Fibroblast of villous mesenchyme (primary cell): ENCODE measurements at regions not wholly inside any gene's neighbourhood (a gene's known extent, or its start where the extent isn't known, plus 50 kb on each side); places are given as distances from the start of the nearest gene placed in this dataset.

Source experiments
- DNase-seq: peaks from one replicate; pipeline ENCODE4 v3.0.0-alpha.2; 2010; ENCODE audit warnings: low read depth
- H3K4me3 ChIP-seq: 2 replicates; pipeline ENCODE4 v1.5.1; 2011; ENCODE audit warnings: low read depth, mild to moderate bottlenecking, low read length
- TF ChIP-seq, protein P1 (sequence below): IDR thresholded peaks from 2 replicates; pipeline ENCODE4 v1.5.1; 2012; ENCODE audit warnings: low read depth, mild to moderate bottlenecking, low read length; ENCODE audit not compliant: insufficient read depth

DNA sequence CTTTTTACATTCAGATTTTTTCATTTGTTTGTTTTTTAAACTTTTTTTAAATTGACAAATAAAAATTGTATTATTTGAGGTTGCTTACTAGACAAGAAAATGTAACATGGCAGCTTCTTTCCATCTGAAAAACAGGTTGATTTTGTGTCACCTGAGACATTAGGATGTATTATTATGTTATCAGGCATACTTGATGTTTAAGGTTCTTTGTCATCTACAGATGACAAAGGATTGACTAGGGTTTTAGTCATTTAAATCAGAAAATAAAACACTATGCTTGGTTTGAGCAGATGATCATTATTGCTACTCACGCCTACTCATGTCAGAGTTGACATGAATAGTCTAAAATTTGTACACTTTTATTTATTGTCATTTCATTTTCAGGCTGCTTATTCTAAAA is 1494.5 kb downstream of the SLITRK5 start:
- TF ChIP-seq, protein P1, sequence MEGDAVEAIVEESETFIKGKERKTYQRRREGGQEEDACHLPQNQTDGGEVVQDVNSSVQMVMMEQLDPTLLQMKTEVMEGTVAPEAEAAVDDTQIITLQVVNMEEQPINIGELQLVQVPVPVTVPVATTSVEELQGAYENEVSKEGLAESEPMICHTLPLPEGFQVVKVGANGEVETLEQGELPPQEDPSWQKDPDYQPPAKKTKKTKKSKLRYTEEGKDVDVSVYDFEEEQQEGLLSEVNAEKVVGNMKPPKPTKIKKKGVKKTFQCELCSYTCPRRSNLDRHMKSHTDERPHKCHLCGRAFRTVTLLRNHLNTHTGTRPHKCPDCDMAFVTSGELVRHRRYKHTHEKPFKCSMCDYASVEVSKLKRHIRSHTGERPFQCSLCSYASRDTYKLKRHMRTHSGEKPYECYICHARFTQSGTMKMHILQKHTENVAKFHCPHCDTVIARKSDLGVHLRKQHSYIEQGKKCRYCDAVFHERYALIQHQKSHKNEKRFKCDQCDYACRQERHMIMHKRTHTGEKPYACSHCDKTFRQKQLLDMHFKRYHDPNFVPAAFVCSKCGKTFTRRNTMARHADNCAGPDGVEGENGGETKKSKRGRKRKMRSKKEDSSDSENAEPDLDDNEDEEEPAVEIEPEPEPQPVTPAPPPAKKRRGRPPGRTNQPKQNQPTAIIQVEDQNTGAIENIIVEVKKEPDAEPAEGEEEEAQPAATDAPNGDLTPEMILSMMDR, result no peak
- H3K4me3 ChIP-seq, result no peak overlapping the region
- no peak for DNase-seq

DNA sequence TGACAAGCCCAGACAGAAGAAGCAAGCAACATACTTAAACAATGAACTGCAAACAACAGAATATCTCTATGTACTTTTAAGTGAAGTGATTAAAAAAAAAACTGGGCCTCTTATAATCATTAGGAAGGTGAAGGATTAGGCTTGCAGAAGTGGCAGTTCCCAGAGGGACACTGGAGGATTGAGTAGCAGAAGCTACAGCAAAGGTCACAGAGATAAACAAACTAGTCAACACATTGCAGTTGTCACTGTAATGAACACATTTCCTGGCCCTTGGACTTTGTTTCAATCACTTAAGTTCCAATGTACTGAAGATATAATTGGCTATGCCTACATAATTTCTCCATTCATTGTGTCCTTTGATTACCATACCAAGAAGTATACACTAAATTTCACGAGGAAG is 1498.8 kb downstream of the SLITRK5 start:
- no peak overlapping the region for H3K4me3 ChIP-seq
- TF ChIP-seq, protein P1, result no peak
- no peak for DNase-seq

DNA sequence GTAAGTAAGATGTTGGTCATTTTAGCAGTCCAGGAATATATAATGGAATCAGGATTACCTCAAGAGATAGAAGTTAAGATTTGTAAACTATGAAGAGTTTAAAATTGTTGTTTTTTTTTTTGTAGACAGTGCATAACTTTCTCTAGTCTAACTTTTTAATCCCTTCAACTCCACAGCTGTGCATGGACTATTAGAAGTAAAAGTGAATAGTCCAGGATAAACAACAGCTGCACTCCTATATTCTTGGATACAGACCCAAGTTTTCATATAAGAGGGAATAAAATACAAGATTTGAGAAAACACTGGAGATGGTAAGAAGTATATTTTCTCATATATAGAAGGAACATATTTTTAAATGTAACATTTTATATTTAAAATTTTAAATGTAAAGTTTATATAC is 1509.9 kb downstream of the SLITRK5 start:
- no peak overlapping the region for H3K4me3 ChIP-seq
- DNase-seq, result no peak
- TF ChIP-seq, protein P1, result no peak

DNA sequence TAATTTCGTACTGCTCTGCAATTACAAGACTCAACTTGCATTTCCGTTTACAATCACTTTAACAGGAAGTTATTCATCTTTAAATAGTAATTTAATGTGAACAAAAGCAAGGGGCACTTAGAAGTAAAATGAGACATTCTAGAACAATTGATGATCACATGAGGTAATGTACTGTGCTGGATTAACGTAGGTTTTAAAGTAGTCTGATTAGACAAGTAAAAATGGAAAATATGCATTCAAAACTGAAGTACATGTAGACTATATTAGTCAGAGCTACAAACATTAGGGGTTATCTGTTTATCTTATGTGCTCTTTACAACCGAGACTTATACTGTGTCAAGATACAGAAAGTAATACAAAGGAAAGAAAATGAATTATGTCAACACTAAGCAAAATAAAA is 1528.0 kb downstream of the SLITRK5 start:
- TF ChIP-seq, protein P1, result no peak
- DNase-seq, result no peak
- no peak overlapping the region for H3K4me3 ChIP-seq

DNA sequence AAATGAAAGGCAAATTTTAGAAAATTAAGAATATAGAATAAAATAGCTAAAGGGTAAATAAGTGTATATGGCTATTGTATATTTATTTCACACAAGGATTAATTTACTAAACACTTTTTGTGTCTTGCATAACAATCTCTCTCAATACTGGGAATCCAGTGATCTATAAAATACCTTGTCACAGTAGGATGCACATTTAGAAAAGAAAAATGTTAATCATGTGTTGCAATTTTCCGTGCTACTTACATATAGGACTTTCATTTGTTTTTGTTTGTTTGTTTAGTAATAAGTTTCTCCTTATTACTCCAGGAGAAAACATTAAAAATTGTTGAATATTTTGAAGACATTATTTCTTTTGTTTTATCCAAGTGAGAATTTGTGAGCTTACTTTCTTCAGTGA is 1533.3 kb downstream of the SLITRK5 start:
- TF ChIP-seq, protein P1, result no peak
- no peak for DNase-seq
- H3K4me3 ChIP-seq, result no peak overlapping the region

DNA sequence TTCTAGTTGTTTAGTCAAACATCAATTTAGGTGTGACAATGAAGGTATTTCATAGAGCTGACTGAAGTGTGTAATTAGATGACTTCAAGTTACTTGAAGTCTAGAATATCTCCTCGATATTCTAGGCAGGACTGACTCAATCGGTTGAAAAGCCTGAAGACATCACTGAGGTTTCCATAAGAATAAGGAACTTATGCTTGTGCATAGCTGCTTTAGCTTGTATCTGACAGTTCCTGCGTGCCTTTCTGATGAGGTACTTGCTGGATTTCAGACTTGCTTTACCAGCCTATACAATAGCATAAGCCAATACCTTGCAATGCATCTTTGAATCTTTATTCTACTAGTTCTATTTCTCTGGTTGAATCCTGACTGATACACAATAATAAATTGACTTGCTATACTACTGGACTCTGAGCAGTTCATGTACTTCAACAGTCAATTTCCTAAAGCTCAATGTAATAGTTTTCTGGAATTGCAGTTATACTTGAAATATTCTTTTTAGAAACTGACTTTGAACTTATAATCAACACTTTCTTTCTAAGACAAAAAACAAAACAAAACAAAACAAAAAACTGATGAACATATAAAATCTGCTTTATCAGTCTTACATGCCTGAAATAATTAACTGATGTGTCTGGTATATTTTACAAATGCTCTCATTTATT is 1534.8 kb downstream of the SLITRK5 start:
- TF ChIP-seq, protein P1, result no peak

DNA sequence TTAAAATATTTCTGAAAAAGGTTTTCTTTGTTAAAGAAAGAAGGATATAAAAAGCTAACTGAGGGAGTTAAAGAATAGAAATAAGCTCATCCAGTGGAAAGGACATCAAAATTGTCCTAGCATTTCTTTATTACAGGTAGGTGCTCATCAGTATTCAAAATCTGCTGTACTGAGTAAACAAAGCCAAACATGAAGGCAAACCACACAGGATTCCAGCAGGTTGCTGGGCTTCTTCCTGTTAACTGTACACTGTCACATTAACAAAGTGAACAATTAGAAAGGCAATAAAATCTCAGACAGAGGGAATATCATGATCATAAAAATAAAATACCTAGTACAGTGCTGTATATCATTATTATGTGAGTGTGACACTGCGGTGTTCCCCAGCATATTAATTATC is 1541.0 kb downstream of the SLITRK5 start:
- H3K4me3 ChIP-seq, result no peak overlapping the region
- DNase-seq, result no peak
- TF ChIP-seq, protein P1, result no peak

More for the DNA sequence above, 1534.8 kb downstream of the SLITRK5 start:
- no peak for DNase-seq
- no peak overlapping the region for H3K4me3 ChIP-seq
